Left forelimb (tissue), 1 donor: ENCODE measurements at regions not wholly inside any gene's neighbourhood (a gene's known extent, or its start where the extent isn't known, plus 50 kb on each side); places are given as distances from the start of the nearest gene placed in this dataset.

ENCODE experiments used
- DNase-seq: peaks from one replicate; pipeline ENCODE4 v3.0.0-alpha.2; 2018; ENCODE audit warnings: low spot score

DNA sequence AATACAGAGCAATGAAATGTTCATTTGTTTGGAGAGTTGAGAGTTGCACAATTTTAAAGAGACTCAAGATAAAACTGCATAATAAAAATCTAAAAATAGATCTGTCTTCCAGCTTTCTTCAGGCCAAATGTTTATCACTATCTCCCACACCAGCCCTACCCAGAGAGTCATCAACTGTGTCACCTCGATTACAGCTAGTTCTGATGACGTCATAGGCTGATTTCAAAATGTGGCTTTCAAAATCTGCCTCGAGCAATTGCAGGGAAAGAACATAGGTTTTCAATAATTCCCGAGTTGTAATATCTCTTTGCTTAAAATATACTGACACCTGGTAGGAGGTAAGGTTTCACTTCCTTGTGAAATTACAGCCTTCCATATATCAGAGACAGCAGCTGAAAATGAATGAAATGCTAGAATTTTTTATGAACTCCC is 677.6 kb upstream of the ID2 start:
- DNase-seq: no peak

DNA sequence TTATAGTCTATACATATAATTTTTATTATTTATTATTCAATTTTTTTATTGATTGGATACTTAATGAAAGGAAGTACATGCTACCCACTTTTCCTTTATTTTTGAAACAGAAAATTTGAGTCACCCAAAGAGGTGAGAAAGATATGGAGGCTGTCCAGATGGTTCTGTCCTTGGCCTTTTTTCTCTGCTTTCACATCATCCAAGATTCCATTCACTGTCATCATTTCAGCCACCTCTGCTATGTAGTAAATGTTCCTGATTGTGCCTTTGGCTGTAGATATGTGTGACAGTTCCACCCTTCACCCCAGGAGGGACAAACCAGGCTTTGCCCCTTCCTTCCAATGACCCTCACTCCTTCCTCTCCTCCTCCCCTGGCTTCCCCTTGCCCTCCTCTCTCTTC is 675.7 kb upstream of the ID2 start:
- no peak for DNase-seq

- no peak for DNase-seq
These were observed 675.2 kb upstream of the ID2 start for GRCh38 chr2:8006626-8007025.

- DNase-seq: no peak
These were observed 672.8 kb upstream of the ID2 start for GRCh38 chr2:8009010-8009597.

DNA sequence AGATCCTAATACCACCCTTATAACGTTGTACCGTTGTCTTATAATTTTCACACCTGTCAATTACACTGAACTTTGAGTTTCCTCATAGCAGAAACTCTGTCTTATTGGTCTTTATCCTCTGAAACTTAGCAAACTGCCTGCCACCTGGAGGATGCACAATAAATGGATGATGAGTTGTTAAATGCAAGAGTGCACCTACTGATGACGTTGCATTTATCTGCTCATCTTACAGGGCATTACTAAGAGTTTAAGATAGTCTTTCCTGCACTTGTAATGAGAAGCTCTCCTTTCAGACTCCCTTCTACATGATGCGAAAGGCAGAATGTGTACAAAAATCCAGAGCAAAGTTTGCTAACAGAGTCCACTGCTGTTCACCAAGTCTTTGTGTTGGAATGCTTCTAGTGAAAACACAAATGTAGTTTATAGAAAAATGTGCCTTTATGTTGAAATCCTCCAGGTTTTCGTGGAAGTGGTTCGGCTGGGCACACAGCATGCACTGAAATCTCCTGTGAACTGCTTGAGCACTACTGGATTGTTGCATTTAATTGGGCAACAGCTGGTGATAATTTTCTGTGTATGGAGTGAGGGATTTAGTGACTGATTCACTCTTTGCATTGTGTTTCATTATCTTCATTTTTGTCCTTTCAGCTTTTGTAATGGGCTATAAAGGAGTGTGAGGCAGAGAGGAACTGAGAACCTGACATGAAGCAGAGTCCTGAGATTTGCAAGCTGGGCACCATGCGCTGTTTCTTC is 665.8 kb upstream of the ID2 start:
- no peak for DNase-seq

DNA sequence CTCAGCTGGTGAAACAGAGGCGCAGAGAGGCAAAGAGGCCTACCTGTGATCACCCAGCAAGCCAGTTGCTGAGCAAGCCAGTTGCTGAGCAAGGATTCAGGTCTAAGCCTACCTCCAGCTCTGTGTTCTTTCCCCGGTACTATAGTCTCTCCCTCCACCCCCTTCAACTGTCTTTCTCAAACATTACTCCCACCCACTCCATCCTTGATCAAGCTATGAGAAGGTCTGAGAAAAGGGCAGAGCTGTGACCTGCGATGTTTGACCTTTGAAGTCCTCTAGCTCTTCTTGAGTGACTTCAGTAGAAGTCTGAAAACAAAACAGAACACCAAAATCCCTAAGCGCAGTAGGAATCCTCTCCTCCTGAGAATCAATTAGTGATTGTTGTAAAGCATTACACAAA is 665.2 kb upstream of the ID2 start:
- no peak for DNase-seq

GRCh38 chr2:8018956-8019355 is 662.9 kb upstream of the ID2 start:
- no peak for DNase-seq

- DNase-seq: no peak
These were observed 661.9 kb upstream of the ID2 start for GRCh38 chr2:8019934-8020333.

DNA sequence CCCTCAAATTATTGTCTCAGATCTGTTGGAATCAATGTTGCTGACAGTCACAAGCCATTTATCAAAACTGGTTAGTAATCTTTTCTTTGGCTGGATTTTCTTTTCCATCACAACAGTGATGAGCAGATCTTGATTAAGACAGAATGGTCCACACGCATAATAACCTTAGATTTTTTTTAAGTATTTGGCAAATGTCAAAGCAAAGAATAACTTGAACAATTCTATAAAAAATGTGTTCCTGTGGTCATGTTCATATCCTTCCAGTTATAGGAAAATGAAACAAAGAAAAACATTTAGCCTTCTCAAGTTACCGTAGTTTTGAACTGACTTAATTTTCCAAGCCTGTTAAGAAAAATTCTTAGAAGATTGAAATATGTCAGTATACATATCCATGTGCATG is 659.9 kb upstream of the ID2 start:
- no peak for DNase-seq

GRCh38 chr2:8022908-8023640 is 658.8 kb upstream of the ID2 start:
- no peak for DNase-seq

DNA sequence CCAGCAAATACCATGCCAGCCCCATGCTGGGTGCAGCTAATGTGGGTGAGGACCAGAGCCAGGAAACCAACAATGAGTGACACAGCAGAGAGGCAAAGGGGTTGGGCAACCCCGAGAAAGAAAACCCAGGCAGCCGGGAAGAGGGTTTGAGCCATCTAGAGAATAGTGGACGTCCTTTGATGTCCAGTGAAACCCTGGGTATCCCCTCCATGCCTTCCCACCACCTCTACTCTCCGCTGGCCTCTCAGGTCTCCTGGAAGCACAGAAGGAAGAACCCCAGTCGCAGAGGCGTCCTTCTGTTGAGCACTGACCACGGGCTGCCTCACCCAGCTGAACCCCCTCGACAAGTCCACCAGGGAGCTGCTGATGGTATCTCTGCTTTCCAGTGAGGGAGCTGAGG is 657.4 kb upstream of the ID2 start:
- no peak for DNase-seq

DNA sequence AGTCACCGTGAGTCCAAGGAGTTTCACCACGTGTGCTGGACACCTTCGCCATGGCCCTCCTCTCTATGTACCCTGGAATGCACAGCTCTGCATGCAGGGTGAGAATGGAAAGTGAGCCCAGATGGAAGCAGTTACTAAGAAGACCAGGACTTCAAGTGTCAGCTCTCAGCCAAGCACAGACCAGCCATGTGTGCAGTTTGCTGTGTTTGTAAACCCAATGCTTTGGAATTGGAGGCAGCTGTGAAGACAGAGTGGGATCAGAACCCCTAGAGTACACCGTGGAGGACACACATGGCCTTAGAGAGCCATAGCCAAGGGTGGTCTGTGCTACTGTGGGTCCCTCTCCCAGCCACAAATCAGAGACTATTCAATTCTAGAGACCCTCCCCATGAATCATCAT is 655.5 kb upstream of the ID2 start:
- no peak for DNase-seq

- DNase-seq: no peak
These were observed 654.5 kb upstream of the ID2 start for GRCh38 chr2:8027387-8027786.

GRCh38 chr2:8028036-8028435 is 653.8 kb upstream of the ID2 start:
- DNase-seq: no peak

GRCh38 chr2:8028436-8028835 is 653.4 kb upstream of the ID2 start:
- no peak for DNase-seq

DNA sequence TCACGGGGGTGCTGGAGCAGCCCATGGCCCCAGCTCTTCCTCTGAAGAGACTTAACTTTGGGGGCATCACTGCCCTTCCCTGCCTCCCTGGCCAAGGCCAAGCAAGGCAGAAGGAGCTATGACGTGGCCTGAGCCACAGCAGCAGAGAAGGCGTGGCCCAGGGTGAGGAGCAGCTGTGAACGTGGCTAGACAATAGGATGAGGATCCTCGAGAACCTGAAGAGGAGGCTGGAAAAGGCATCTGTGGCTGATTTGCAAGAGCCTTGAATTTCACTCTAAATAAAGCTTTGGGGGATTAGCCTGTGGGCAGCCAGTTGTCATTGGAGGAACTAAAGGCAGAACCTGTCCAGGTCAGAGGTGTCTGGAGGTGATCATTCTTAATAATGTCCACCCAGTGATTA is 652.9 kb upstream of the ID2 start:
- DNase-seq: no peak

GRCh38 chr2:8030573-8031303 is 651.1 kb upstream of the ID2 start:
- DNase-seq: no peak

GRCh38 chr2:8031370-8031769 is 650.5 kb upstream of the ID2 start:
- no peak for DNase-seq

DNA sequence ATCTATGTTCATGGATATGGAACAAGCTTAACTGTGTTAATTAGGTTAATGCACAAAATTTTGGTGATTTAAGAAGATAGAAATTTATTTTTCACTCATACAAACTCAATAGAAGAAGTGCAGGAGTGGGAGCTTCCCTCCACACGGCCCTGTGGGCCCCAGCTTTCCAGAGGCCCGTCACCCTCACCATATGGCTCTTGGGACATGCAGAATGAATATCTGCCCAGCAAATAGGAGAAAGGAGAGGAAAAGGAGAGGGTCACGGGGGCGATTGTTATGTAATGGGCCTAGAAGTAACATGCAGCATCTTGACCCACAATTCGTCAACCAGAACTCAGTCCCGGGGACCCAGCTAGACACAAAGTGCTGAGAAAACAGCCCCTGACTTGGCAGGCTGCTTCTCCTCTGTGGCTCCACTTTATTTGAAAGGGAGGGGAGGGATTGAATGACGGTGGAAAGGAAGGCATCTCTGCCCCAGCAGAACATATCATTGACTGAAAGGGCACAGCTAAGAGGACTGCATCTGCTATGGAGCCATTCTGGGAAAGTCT is 648.2 kb upstream of the ID2 start:
- DNase-seq: no peak

- DNase-seq: no peak
These were observed 645.5 kb upstream of the ID2 start for GRCh38 chr2:8036366-8036765.

- no peak for DNase-seq
These were observed 642.1 kb upstream of the ID2 start for GRCh38 chr2:8039732-8040131.

DNA sequence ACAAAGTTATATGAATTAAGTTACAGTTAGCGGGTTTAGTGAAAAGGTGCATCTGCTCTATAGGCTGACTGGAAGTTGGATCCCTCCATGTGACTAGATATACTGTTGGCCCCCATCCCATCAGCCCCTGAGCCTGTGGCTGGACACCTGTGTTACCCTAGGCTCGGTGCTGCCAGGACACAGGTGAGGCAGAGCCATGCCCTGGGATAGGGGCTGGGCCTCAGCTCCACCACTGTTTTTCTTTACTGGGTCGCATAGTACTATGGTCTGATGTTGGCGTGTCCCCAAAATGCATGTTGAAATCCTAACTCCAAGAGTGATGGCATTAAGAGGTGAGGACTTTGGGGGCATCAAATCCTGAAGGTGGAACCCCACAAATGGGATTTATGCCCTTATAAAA is 638.6 kb upstream of the ID2 start:
- no peak for DNase-seq
